ENCODE measurements at regions not wholly inside any gene's neighbourhood (a gene's known extent, or its start where the extent isn't known, plus 50 kb on each side); places are given as distances from the start of the nearest gene placed in this dataset.
"Not testable (repeated sequence)": the region's sequence is repeated elsewhere in the genome, so short reads cannot be mapped to it uniquely, and the experiment has no call there.

- H3K27me3 ChIP-seq (ENCODE audit: control insufficient read depth in 2 of 2, insufficient read depth in 2 of 2, low read length in 2 of 2); ATAC-seq; CTCF ChIA-PET (ENCODE audit: low intra/inter-chr PET ratio); H3K9me1 ChIP-seq (ENCODE audit: control insufficient read depth, insufficient read depth, low read length); H4K20me1 ChIP-seq (replicated peaks; ENCODE audit: control insufficient read depth, insufficient read depth, low read length); H3K27ac ChIP-seq (ENCODE audit: extremely low read depth, low read depth, low read length); H3K9me3 ChIP-seq (replicated peaks; ENCODE audit: control insufficient read depth, insufficient read depth, low read depth, low read length); H3K4me1 ChIP-seq (replicated peaks in 1 of 2; ENCODE audit: control insufficient read depth in 2 of 2, insufficient read depth in 2 of 2, low read length in 2 of 2); H3K79me2 ChIP-seq (ENCODE audit: control insufficient read depth, insufficient read depth, low read length); H3K36me3 ChIP-seq (ENCODE audit: control insufficient read depth, insufficient read depth, low read length); H2AFZ ChIP-seq (ENCODE audit: low read depth, low read length); H3K4me3 ChIP-seq; H3K9ac ChIP-seq (ENCODE audit: insufficient read depth in 1 of 2, low read depth in 2 of 2, low read length in 2 of 2); H3K4me2 ChIP-seq (ENCODE audit: insufficient read depth, low read length); in situ Hi-C loops (cut with MboI); BruUV-seq (replicated peaks); intact Hi-C loops (cut with micrococcal nuclease); POLR2A ChIA-PET; TF ChIP-seq TEAD4 (CRISPR knock-in tag; IDR thresholded peaks at IDR 0.05; ENCODE audit: borderline replicate concordance); CEBPG (CRISPR knock-in tag; IDR thresholded peaks at IDR 0.05): not testable (repeated sequence)
- FAIRE-seq (peak; percentile 11), DNase-seq (ENCODE audit: extremely low read depth in 1 of 4, low spot score in 3 of 4) (peak in 1 of 4 experiments; percentile 12)
- WGBS (ENCODE audit: insufficient coverage, low coverage, missing lambda C conversion rate): no CpG with 5 or more reads among the region's 2 CpGs
- TF ChIP-seq NCOR1 (IDR thresholded peaks at IDR 0.05) (0 out of 2 replicates have a peak, but pooled peaks have one; percentile 25), LEF1 (IDR thresholded peaks at IDR 0.05) (0 out of 2 replicates have a peak, but pooled peaks have one; percentile 60), SMARCE1 (IDR thresholded peaks at IDR 0.05) (peak; percentile 16; the same call in 1 of the 2 replicates), TEAD4 (IDR thresholded peaks at IDR 0.05; ENCODE audit: low read length) (peak; percentile 62; the same call in 1 of the 2 replicates), CXXC5 (CRISPR knock-in tag; IDR thresholded peaks at IDR 0.05) (peak; percentile 57), RCOR1 (IDR thresholded peaks at IDR 0.05; ENCODE audit: borderline replicate concordance in 1 of 2, low read depth in 2 of 2, low read length in 2 of 2) (0 out of 4 replicates have a peak, but pooled peaks of 1 of the 2 experiments have one; percentile 49), KLF16 (IDR thresholded peaks at IDR 0.05) (peak; percentile 68; the same call in 1 of the 2 replicates), CTBP1 (IDR thresholded peaks at IDR 0.05; ENCODE audit: borderline replicate concordance) (peak; percentile 52; the same call in 1 of the 2 replicates), ETV1 (tag; conservative IDR thresholded peaks at IDR 0.05; ENCODE audit: low read depth) (peak; percentile 72), CEBPG (tag; conservative IDR thresholded peaks at IDR 0.05 in 1 of 2, IDR thresholded peaks at IDR 0.05 in 1 of 2) (peak; percentile 37 to 55; a peak in 1 of 4 replicates), CBFA2T3 (IDR thresholded peaks at IDR 0.05) (peak; percentile 70), ZNF766 (CRISPR knock-in tag; conservative IDR thresholded peaks at IDR 0.05) (peak; percentile 41; the same call in 1 of the 2 replicates), ESRRA (IDR thresholded peaks at IDR 0.05; ENCODE audit: borderline replicate concordance, low read depth) (peak; percentile 74; the same call in 1 of the 2 replicates), SOX6 (IDR thresholded peaks at IDR 0.05) (peak; percentile 65; the same call in 1 of the 2 replicates), CEBPB (tag; IDR thresholded peaks at IDR 0.05) (peak; percentile 58), SMAD4 (CRISPR knock-in tag; conservative IDR thresholded peaks at IDR 0.05) (0 out of 2 replicates have a peak, but pooled peaks have one; percentile 26), CBFA2T2 (conservative IDR thresholded peaks at IDR 0.05) (peak; percentile 68), KDM1A (IDR thresholded peaks at IDR 0.05) (peak; percentile 32 to 53; a peak in 2 of 4 replicates), SMARCA4 (IDR thresholded peaks at IDR 0.05) (peak; percentile 23; the same call in 1 of the 2 replicates), ARID1B (IDR thresholded peaks at IDR 0.05) (peak; percentile 53), TRIM24 (IDR thresholded peaks at IDR 0.05) (peak; percentile 64 to 85), FOXA3 (CRISPR knock-in tag; conservative IDR thresholded peaks at IDR 0.05 in 1 of 2, IDR thresholded peaks at IDR 0.05 in 1 of 2) (peak in 1 of 2 experiments; percentile 51; a peak in 1 of 4 replicates), TAL1 (IDR thresholded peaks at IDR 0.05) (peak; percentile 56)
These were observed 225.6 kb upstream of the SGCG start for GRCh38 chr13:22955147-22955546.
